Breast epithelium (tissue), 3 donors: ENCODE measurements at regions not wholly inside any gene's neighbourhood (a gene's known extent, or its start where the extent isn't known, plus 50 kb on each side); places are given as distances from the start of the nearest gene placed in this dataset.

ENCODE experiments used
- CTCF ChIP-seq, 3 donors: fragments of 450-650 bp; IDR thresholded peaks; one replicate each; pipeline ENCODE4 v1.5.1; 2016 to 2017; ENCODE audit warnings: antibody characterized with exemption in 3 of 3, mild to moderate bottlenecking in 3 of 3, moderate library complexity in 3 of 3
- POLR2A ChIP-seq: fragments of 450-650 bp; IDR thresholded peaks from one replicate; pipeline ENCODE4 v1.6.1; 2016; ENCODE audit warnings: antibody characterized with exemption, mild to moderate bottlenecking, moderate library complexity
- POLR2AphosphoS5 ChIP-seq, 3 donors: sonication (generic); formaldehyde crosslinking; IDR thresholded peaks; one replicate each; pipeline ENCODE4 v1.6.1; 2017; ENCODE audit warnings: antibody characterized with exemption in 3 of 3

- TF ChIP-seq CTCF (IDR thresholded peaks at IDR 0.05) (no peak), POLR2A (no peak), POLR2AphosphoS5 (IDR thresholded peaks at IDR 0.05) (no peak)
Observed at GRCh38 chr10:78328592-78329404, 295.1 kb downstream of the RPS24 start.
